ENCODE measurements at regions not wholly inside any gene's neighbourhood (a gene's known extent, or its start where the extent isn't known, plus 50 kb on each side); places are given as distances from the start of the nearest gene placed in this dataset.

- H2AFZ ChIP-seq = no peak overlapping the region
- H3K9me2 ChIP-seq (ENCODE audit: insufficient read depth) = no peaks in the 10 kb centered on the region
- peaks cover 50% of the 10 kb centered on the region for H3K27me3 ChIP-seq (replicated peaks; ENCODE audit: insufficient read depth)
- H3K9ac ChIP-seq = no peak overlapping the region
- H3K4me2 ChIP-seq (ENCODE audit: unreplicated experiment) = no peak overlapping the region
- H3K27ac ChIP-seq = no peak overlapping the region
- no peaks in the 10 kb centered on the region for H3F3A ChIP-seq (ENCODE audit: insufficient read depth)
- no peak overlapping the region for H3K4me3 ChIP-seq
- H3K36me3 ChIP-seq (ENCODE audit: low read depth) = no peaks in the 10 kb centered on the region
- TF ChIP-seq EZH2 (IDR thresholded peaks at IDR 0.05; ENCODE audit: insufficient read depth, poor library complexity, severe bottlenecking) (no peak), EZH2phosphoT487 (IDR thresholded peaks at IDR 0.05; ENCODE audit: insufficient read depth, low read depth) (no peak)
- no peaks in the 10 kb centered on the region for H4K20me1 ChIP-seq (ENCODE audit: insufficient read depth)
- H3K9me3 ChIP-seq (ENCODE audit: low read depth) = no peaks in the 10 kb centered on the region
- in situ Hi-C loops (cut with MboI) = no loop called here
- no peak for DNase-seq
- H3K4me1 ChIP-seq (ENCODE audit: insufficient read depth) = no peaks in the 10 kb centered on the region
- no peaks in the 10 kb centered on the region for H3K79me2 ChIP-seq (ENCODE audit: insufficient read depth)
- whole genome bisulfite sequencing, 2 experiments (ENCODE audit: low coverage in 1 of 2, low lambda C conversion rate in 2 of 2, missing lambda C conversion rate in 2 of 2) = 66 to 70% methylated on average over 12 of the region's 12 CpGs
Measured at GRCh38 chr1:239955431-239955830, 136.3 kb upstream of the FMN2 start.

- no peaks in the 10 kb centered on the region for H3K36me3 ChIP-seq (ENCODE audit: low read depth)
- no peak for DNase-seq
- H3K9ac ChIP-seq = no peak overlapping the region
- no peaks in the 10 kb centered on the region for H3K9me3 ChIP-seq (ENCODE audit: low read depth)
- H3K27me3 ChIP-seq (replicated peaks; ENCODE audit: insufficient read depth) = peaks cover 58% of the 10 kb centered on the region
- no peak for TF ChIP-seq EZH2 (IDR thresholded peaks at IDR 0.05; ENCODE audit: insufficient read depth, poor library complexity, severe bottlenecking)
- TF ChIP-seq EZH2phosphoT487 (IDR thresholded peaks at IDR 0.05; ENCODE audit: insufficient read depth, low read depth) = no peak
- H3F3A ChIP-seq (ENCODE audit: insufficient read depth) = no peaks in the 10 kb centered on the region
- no peak overlapping the region for H3K27ac ChIP-seq
- in situ Hi-C loops (cut with MboI) = no loop called here
- no peak overlapping the region for H3K4me3 ChIP-seq
- 3 to 7% methylated on average over 6 of the region's 6 CpGs for WGBS, 2 experiments (ENCODE audit: low coverage in 1 of 2, low lambda C conversion rate in 2 of 2, missing lambda C conversion rate in 2 of 2)
- H3K9me2 ChIP-seq (ENCODE audit: insufficient read depth) = no peaks in the 10 kb centered on the region
- no peak overlapping the region for H3K4me2 ChIP-seq (ENCODE audit: unreplicated experiment)
- no peaks in the 10 kb centered on the region for H3K79me2 ChIP-seq (ENCODE audit: insufficient read depth)
- no peaks in the 10 kb centered on the region for H3K4me1 ChIP-seq (ENCODE audit: insufficient read depth)
- H2AFZ ChIP-seq = no peak overlapping the region
- H4K20me1 ChIP-seq (ENCODE audit: insufficient read depth) = no peaks in the 10 kb centered on the region
Measured at GRCh38 chr1:239956263-239956662, 135.4 kb upstream of the FMN2 start.

- H3K27me3 ChIP-seq (replicated peaks; ENCODE audit: insufficient read depth) = peaks cover 73% of the 10 kb centered on the region
- H3F3A ChIP-seq (ENCODE audit: insufficient read depth) = no peaks in the 10 kb centered on the region
- in situ Hi-C loops (cut with MboI) = no loop called here
- H3K9me3 ChIP-seq (ENCODE audit: low read depth) = no peaks in the 10 kb centered on the region
- no peak overlapping the region for H3K9ac ChIP-seq
- H3K9me2 ChIP-seq (ENCODE audit: insufficient read depth) = no peaks in the 10 kb centered on the region
- H3K36me3 ChIP-seq (ENCODE audit: low read depth) = no peaks in the 10 kb centered on the region
- no peak overlapping the region for H3K4me3 ChIP-seq
- TF ChIP-seq EZH2phosphoT487 (IDR thresholded peaks at IDR 0.05; ENCODE audit: insufficient read depth, low read depth) = no peak
- no peak for TF ChIP-seq EZH2 (IDR thresholded peaks at IDR 0.05; ENCODE audit: insufficient read depth, poor library complexity, severe bottlenecking)
- WGBS, 2 experiments (ENCODE audit: low coverage in 1 of 2, low lambda C conversion rate in 2 of 2, missing lambda C conversion rate in 2 of 2) = 23 to 25% methylated on average over 4 of the region's 4 CpGs
- no peaks in the 10 kb centered on the region for H3K79me2 ChIP-seq (ENCODE audit: insufficient read depth)
- no peak for DNase-seq
- H4K20me1 ChIP-seq (ENCODE audit: insufficient read depth) = no peaks in the 10 kb centered on the region
- no peak overlapping the region for H3K4me2 ChIP-seq (ENCODE audit: unreplicated experiment)
- H2AFZ ChIP-seq = no peak overlapping the region
- no peaks in the 10 kb centered on the region for H3K4me1 ChIP-seq (ENCODE audit: insufficient read depth)
- H3K27ac ChIP-seq = no peak overlapping the region
Measured at GRCh38 chr1:239958063-239958462, 133.6 kb upstream of the FMN2 start.

GRCh38 chr1:239960366-239960765 lies 131.3 kb upstream of the FMN2 start:
- in situ Hi-C loops (cut with MboI) = no loop called here

GRCh38 chr1:239963856-239964255 lies 127.8 kb upstream of the FMN2 start:
- in situ Hi-C loops (cut with MboI) = no loop called here
- WGBS, 2 experiments (ENCODE audit: low coverage in 1 of 2, low lambda C conversion rate in 2 of 2, missing lambda C conversion rate in 2 of 2) = 16 to 22% methylated on average over 6 of the region's 6 CpGs
- no peak overlapping the region for H2AFZ ChIP-seq

More at GRCh38 chr1:239960366-239960765, 131.3 kb upstream of the FMN2 start:
- no peak overlapping the region for H3K4me3 ChIP-seq
- H3K9me3 ChIP-seq (ENCODE audit: low read depth) = no peaks in the 10 kb centered on the region
- H3F3A ChIP-seq (ENCODE audit: insufficient read depth) = no peaks in the 10 kb centered on the region
- DNase-seq = no peak
- H3K4me2 ChIP-seq (ENCODE audit: unreplicated experiment) = no peak overlapping the region
- no peak overlapping the region for H3K27ac ChIP-seq
- no peaks in the 10 kb centered on the region for H3K36me3 ChIP-seq (ENCODE audit: low read depth)
- 25 to 26% methylated on average over 2 of the region's 2 CpGs for WGBS, 2 experiments (ENCODE audit: low coverage in 1 of 2, low lambda C conversion rate in 2 of 2, missing lambda C conversion rate in 2 of 2)
- H3K9me2 ChIP-seq (ENCODE audit: insufficient read depth) = no peaks in the 10 kb centered on the region
- H3K4me1 ChIP-seq (ENCODE audit: insufficient read depth) = no peaks in the 10 kb centered on the region
- peaks cover 87% of the 10 kb centered on the region for H3K27me3 ChIP-seq (replicated peaks; ENCODE audit: insufficient read depth)
- H3K9ac ChIP-seq = no peak overlapping the region
- no peaks in the 10 kb centered on the region for H4K20me1 ChIP-seq (ENCODE audit: insufficient read depth)
- TF ChIP-seq EZH2phosphoT487 (IDR thresholded peaks at IDR 0.05; ENCODE audit: insufficient read depth, low read depth) = no peak
- TF ChIP-seq EZH2 (IDR thresholded peaks at IDR 0.05; ENCODE audit: insufficient read depth, poor library complexity, severe bottlenecking) = no peak
- H3K79me2 ChIP-seq (ENCODE audit: insufficient read depth) = no peaks in the 10 kb centered on the region
- H2AFZ ChIP-seq = no peak overlapping the region

More at GRCh38 chr1:239963856-239964255, 127.8 kb upstream of the FMN2 start:
- no peaks in the 10 kb centered on the region for H3K4me1 ChIP-seq (ENCODE audit: insufficient read depth)
- H3K4me3 ChIP-seq = no peak overlapping the region
- H3K27ac ChIP-seq = no peak overlapping the region
- no peaks in the 10 kb centered on the region for H3K9me3 ChIP-seq (ENCODE audit: low read depth)
- H3K79me2 ChIP-seq (ENCODE audit: insufficient read depth) = no peaks in the 10 kb centered on the region
- no peaks in the 10 kb centered on the region for H3K36me3 ChIP-seq (ENCODE audit: low read depth)
- no peak for TF ChIP-seq EZH2phosphoT487 (IDR thresholded peaks at IDR 0.05; ENCODE audit: insufficient read depth, low read depth)
- no peak for TF ChIP-seq EZH2 (IDR thresholded peaks at IDR 0.05; ENCODE audit: insufficient read depth, poor library complexity, severe bottlenecking)
- H3K9me2 ChIP-seq (ENCODE audit: insufficient read depth) = no peaks in the 10 kb centered on the region
- no peak for DNase-seq
- H3K9ac ChIP-seq = no peak overlapping the region
- no peaks in the 10 kb centered on the region for H3F3A ChIP-seq (ENCODE audit: insufficient read depth)
- H4K20me1 ChIP-seq (ENCODE audit: insufficient read depth) = no peaks in the 10 kb centered on the region
- peaks cover 73% of the 10 kb centered on the region for H3K27me3 ChIP-seq (replicated peaks; ENCODE audit: insufficient read depth)
- H3K4me2 ChIP-seq (ENCODE audit: unreplicated experiment) = no peak overlapping the region

Measured in GM23248 (cell line).